Lung (tissue), 11 donors: ENCODE measurements at regions not wholly inside any gene's neighbourhood (a gene's known extent, or its start where the extent isn't known, plus 50 kb on each side); places are given as distances from the start of the nearest gene placed in this dataset.
"Not testable (repeated sequence)": the region's sequence is repeated elsewhere in the genome, so short reads cannot be mapped to it uniquely, and the experiment has no call there.

Experiments used
- ATAC-seq: fragments of 200-7000 bp; cut with Tn5 transposase; one replicate; pipeline ENCODE4 v1.9.1; 2020; ENCODE audit warnings: moderate number of reproducible peaks; ENCODE audit not compliant: insufficient read depth, low FRiP score
- DNase-seq, 3 donors: peaks; one replicate each; pipeline ENCODE4 v3.0.0-alpha.2; 2013 to 2017
- H3K27ac ChIP-seq, 2 donors: one replicate each; pipeline ENCODE4 v1.5.1; 2013; ENCODE audit warnings: mild to moderate bottlenecking in 2 of 2, moderate library complexity in 2 of 2, control low read depth in 1 of 2, inconsistent platforms in 1 of 2, low read depth in 1 of 2, low read length in 1 of 2
- H3K27me3 ChIP-seq, 3 donors: one replicate each; pipeline ENCODE4 v1.5.1; 2013; ENCODE audit warnings: low read length in 2 of 3; ENCODE audit not compliant: control insufficient read depth in 3 of 3, insufficient read depth in 3 of 3
- H3K36me3 ChIP-seq, 4 donors: one replicate each; pipeline ENCODE4 v1.5.1; 2013; ENCODE audit warnings: low read length in 4 of 4, mild to moderate bottlenecking in 1 of 4, moderate library complexity in 1 of 4; ENCODE audit not compliant: control insufficient read depth in 4 of 4, insufficient read depth in 4 of 4
- H3K4me1 ChIP-seq, 5 donors: one replicate each; pipeline ENCODE4 v1.5.1; 2013; ENCODE audit warnings: low read length in 5 of 5, mild to moderate bottlenecking in 2 of 5, moderate library complexity in 1 of 5; ENCODE audit not compliant: control insufficient read depth in 5 of 5, insufficient read depth in 5 of 5
- H3K4me3 ChIP-seq: one replicate; pipeline ENCODE4 v1.5.1; 2013; ENCODE audit warnings: mild to moderate bottlenecking, control low read depth, moderate library complexity
- H3K9ac ChIP-seq, 2 donors: one replicate each; pipeline ENCODE4 v1.5.1; 2013; ENCODE audit warnings: low read length in 2 of 2, control low read depth in 1 of 2; ENCODE audit not compliant: insufficient read depth in 1 of 2
- H3K9me3 ChIP-seq, 4 donors: one replicate each; pipeline ENCODE4 v1.5.1; 2013; ENCODE audit warnings: low read length in 3 of 4, mild to moderate bottlenecking in 1 of 4, moderate library complexity in 1 of 4; ENCODE audit not compliant: control insufficient read depth in 4 of 4, insufficient read depth in 3 of 4
- WGBS, 2 donors: extraction: QIAGEN DNeasy Blood & Tissue Kit; methylation state at CpG; one replicate each; pipeline ENCODE4 v1.1.7; 2013; 5-methylcytosine and 5-hydroxymethylcytosine counted together
- TF ChIP-seq, protein P1 (sequence below): IDR thresholded peaks from 2 replicates; pipeline ENCODE4 v1.5.1; 2012; ENCODE audit warnings: mild to moderate bottlenecking; ENCODE audit errors: control extremely low read depth, extremely low read depth
- donor health status: control.
- donor health status: control.
- donor health status: Bipolar disorder and iron deficiency.
- donor health status: healthy.
- donor health status: DM: yes; HTN: yes; CAD: no.

- Histone ChIP-seq H3K9ac (no peak overlapping the region), H3K27ac (no peak overlapping the region), H3K4me3 (no peak overlapping the region), H3K27me3 (no peaks in the 10 kb centered on the region), H3K4me1 (no peaks in the 10 kb centered on the region), H3K36me3 (no peaks in the 10 kb centered on the region), H3K9me3 (no peaks in the 10 kb centered on the region)
- TF ChIP-seq, protein P1, sequence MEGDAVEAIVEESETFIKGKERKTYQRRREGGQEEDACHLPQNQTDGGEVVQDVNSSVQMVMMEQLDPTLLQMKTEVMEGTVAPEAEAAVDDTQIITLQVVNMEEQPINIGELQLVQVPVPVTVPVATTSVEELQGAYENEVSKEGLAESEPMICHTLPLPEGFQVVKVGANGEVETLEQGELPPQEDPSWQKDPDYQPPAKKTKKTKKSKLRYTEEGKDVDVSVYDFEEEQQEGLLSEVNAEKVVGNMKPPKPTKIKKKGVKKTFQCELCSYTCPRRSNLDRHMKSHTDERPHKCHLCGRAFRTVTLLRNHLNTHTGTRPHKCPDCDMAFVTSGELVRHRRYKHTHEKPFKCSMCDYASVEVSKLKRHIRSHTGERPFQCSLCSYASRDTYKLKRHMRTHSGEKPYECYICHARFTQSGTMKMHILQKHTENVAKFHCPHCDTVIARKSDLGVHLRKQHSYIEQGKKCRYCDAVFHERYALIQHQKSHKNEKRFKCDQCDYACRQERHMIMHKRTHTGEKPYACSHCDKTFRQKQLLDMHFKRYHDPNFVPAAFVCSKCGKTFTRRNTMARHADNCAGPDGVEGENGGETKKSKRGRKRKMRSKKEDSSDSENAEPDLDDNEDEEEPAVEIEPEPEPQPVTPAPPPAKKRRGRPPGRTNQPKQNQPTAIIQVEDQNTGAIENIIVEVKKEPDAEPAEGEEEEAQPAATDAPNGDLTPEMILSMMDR, result no peak
- ATAC-seq, result no peak
- DNase-seq, result no peak
Observed at GRCh38 chr11:49442669-49443068, 234.3 kb upstream of the FOLH1 start.

GRCh38 chr11:49439901-49440300, 231.5 kb upstream of the FOLH1 start:
- H3K36me3 ChIP-seq, H3K9ac ChIP-seq, H3K4me1 ChIP-seq, H3K9me3 ChIP-seq, ATAC-seq, H3K27me3 ChIP-seq, H3K4me3 ChIP-seq, H3K27ac ChIP-seq, DNase-seq: not testable (repeated sequence)

DNA sequence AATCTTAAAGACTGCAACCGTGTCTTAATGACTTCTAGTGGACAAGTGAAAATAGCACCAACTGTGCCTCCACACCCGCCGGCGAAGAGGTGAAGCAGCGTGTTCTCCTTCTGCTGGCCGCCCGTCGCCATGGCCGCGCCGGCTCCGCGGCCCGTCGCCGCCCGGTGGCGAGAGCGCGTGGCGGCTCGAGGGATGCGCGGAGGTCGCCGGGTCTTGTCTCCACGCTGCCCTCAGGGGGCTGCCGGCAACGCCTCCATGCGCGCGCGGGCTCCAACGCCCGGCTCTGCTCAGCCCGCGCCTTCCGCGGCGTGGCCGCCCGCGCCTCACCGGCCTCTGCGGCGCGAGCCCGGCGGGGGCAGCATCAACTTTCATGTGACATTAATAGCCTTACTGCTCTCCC, 225.9 kb upstream of the FOLH1 start:
- not testable (repeated sequence) for H3K4me1 ChIP-seq, ATAC-seq, H3K36me3 ChIP-seq, H3K9ac ChIP-seq, DNase-seq, H3K27me3 ChIP-seq, H3K9me3 ChIP-seq, H3K4me3 ChIP-seq, H3K27ac ChIP-seq
- 91 to 96% methylated on average over 49 of the region's 49 CpGs for WGBS, 2 donors

- TF ChIP-seq, protein P1, result no peak
- Histone ChIP-seq H3K4me1 (no peaks in the 10 kb centered on the region), H3K36me3 (no peaks in the 10 kb centered on the region), H3K4me3 (no peak overlapping the region), H3K9ac (no peak overlapping the region), H3K27ac (no peak overlapping the region), H3K27me3 (no peaks in the 10 kb centered on the region), H3K9me3 (no peaks in the 10 kb centered on the region)
- 68 to 91% methylated on average over 1 of the region's 1 CpG for WGBS, 2 donors
- DNase-seq (no peak), ATAC-seq (peak; percentile 34)
Observed at GRCh38 chr11:49432242-49432848, 223.9 kb upstream of the FOLH1 start.

GRCh38 chr11:49424136-49424535, 215.7 kb upstream of the FOLH1 start:
- WGBS, 2 donors, result 59 to 61% methylated on average over 3 of the region's 3 CpGs
- no peaks in the 10 kb centered on the region for H3K36me3 ChIP-seq
- no peaks in the 10 kb centered on the region for H3K27me3 ChIP-seq
- H3K27ac ChIP-seq, result no peak overlapping the region
- no peak overlapping the region for H3K4me3 ChIP-seq
- no peak overlapping the region for H3K9ac ChIP-seq
- TF ChIP-seq, protein P1, result no peak
- H3K4me1 ChIP-seq, result no peaks in the 10 kb centered on the region
- no peaks in the 10 kb centered on the region for H3K9me3 ChIP-seq
- DNase-seq (no peak), ATAC-seq (no peak)

- H3K4me1 ChIP-seq, H3K27ac ChIP-seq, H3K36me3 ChIP-seq, DNase-seq, H3K9ac ChIP-seq, H3K4me3 ChIP-seq, H3K27me3 ChIP-seq, H3K9me3 ChIP-seq, ATAC-seq: not testable (repeated sequence)
- 82 to 86% methylated on average over 3 of the region's 3 CpGs for WGBS, 2 donors
Observed at GRCh38 chr11:49418877-49419276, 210.5 kb upstream of the FOLH1 start.
